ENCODE measurements at regions not wholly inside any gene's neighbourhood (a gene's known extent, or its start where the extent isn't known, plus 50 kb on each side); places are given as distances from the start of the nearest gene placed in this dataset.
"Not testable (repeated sequence)": the region's sequence is repeated elsewhere in the genome, so short reads cannot be mapped to it uniquely, and the experiment has no call there.

DNA sequence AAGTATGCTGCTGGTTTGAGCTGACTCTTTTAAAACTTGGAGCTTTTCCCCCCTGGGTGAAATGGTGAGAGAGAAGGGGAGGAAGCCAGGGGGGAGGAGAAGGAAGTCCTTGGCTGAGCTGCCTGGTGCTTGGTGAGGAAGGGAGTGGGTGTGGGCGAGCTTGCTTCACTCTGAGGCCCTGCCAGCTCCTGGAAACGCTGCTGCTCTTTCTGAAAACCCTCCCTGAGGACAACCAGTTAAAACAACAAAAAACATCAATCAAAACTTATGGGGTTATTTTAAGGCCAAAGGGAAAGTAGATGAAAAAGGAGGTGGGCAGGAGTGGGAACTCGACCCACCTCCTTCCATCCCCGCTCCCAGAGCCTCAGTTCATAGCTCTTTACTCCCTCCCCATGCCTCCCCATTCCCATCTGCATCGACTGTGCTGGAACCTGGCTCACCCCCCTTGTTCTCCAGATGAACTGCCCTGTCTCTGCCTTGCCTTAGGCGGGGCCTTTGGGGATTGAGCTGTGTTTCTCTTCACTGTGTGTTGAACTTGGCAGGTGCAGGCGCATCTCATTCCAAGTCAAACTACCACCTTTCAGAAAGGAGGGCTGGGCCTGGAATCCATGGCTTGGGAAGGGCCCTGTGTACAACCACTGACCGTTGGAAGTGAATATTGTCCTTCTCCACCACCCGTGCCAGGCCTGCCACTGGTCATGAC lies 166.1 kb downstream of the ZNF621 start:
- peak in 1 of 2 donors; percentile 12 for DNase-seq (ENCODE audit: low spot score in 2 of 2)
- FAIRE-seq = no peak

DNA sequence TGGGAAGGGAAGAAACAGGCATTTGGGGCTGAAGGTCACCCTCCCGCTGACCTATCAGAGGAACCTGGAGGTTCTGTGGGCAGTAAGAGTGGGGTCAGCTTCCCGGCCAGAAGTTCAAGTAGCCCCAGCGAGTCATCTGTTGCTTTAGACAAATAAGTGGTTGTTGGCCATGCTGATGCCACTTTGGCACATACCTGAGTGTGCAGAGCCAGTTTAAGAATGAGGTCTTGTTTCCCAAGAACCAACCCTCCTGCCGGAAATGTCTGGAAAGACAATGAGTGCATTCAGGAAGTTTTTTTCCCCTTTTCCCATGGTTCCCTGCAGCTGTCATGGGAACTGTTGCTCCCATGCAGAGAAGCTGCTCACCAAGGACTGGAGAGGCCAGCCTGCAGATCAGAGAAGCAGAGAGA lies 166.7 kb downstream of the ZNF621 start:
- DNase-seq (ENCODE audit: low spot score in 2 of 2) (no peak), FAIRE-seq (no peak)

- FAIRE-seq (no peak), DNase-seq (ENCODE audit: low spot score in 2 of 2) (no peak)
These were observed 171.1 kb downstream of the ZNF621 start for GRCh38 chr3:40695848-40696247.

GRCh38 chr3:40698611-40699010 lies 173.9 kb downstream of the ZNF621 start:
- DNase-seq (ENCODE audit: low spot score in 2 of 2); FAIRE-seq: not testable (repeated sequence)

DNA sequence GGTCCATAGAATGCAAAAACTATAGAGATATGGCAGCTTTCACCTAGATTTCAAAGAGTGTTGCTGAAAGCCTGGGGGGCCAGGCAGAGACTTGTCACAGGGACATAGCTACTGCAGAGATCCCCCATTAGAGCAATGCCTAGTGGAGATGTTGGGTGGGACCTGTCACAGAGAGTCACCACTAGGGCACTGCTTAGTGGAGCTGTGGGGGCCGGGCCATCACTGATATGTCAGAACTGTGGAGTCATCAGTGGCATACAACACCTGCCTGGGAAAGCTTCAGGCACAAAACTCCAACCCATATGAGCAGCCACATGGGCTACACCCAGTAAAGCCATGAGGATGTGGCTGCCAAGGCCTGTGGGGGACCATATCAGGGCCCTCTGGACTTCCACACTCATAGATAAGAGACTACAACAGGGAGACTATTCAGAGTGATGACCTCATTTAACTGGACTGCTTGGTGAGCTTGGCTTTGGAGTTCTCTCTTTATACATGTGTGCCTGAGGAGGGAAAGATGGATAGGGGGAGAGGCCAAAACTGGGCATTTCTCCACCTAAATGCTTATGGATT lies 176.3 kb downstream of the ZNF621 start:
- FAIRE-seq = no peak

DNA sequence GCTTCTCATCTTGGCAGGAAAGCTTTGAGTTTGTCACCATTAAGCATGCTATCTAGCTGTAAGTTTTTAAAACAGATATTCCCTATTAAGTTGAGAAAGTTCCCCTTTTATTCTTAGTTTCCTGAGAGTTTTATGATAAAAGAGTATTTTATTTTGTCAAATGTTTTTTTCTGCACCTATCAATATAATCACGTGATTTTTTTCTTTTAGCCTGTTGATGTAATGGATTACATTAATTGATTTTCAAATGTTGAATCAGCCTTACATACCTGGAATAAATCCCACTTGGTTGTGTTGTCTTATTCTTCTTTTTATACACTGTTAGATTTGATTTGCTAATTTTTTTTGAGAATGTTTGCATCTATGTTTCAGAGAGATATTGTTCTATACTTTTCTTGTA lies 179.5 kb downstream of the ZNF621 start:
- FAIRE-seq = no peak

More for the DNA sequence above, 176.3 kb downstream of the ZNF621 start:
- no peak for DNase-seq (ENCODE audit: low spot score in 2 of 2)

GRCh38 chr3:40705663-40706062 lies 180.9 kb downstream of the ZNF621 start:
- FAIRE-seq = no peak
- no peak for DNase-seq (ENCODE audit: low spot score in 2 of 2)

More for the DNA sequence above, 179.5 kb downstream of the ZNF621 start:
- no peak for DNase-seq (ENCODE audit: low spot score in 2 of 2)

DNA sequence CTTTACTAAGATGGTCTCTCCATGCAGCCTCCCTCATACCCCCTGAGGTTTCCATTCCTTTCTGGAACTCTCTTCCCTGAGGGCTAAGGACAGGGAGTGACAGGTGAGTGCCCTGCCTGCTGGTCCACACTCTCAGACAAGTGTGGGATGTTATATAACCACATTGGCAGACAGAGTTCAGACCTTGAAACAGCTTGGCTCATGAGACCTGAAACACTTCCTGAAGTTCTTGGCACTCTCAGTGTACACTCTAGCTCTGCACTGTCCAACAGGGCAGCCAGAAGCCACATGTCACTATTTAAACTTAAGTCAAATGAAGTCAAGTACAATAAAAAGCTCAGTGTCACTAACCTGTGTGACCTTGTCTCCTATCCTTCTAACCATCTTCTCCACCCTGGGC lies 188.5 kb downstream of the ZNF621 start:
- no peak for DNase-seq (ENCODE audit: low spot score in 2 of 2)
- no peak for FAIRE-seq

- DNase-seq (ENCODE audit: low spot score in 2 of 2) (no peak), FAIRE-seq (no peak)
These were observed 189.0 kb downstream of the ZNF621 start for GRCh38 chr3:40713795-40714194.

- FAIRE-seq = no peak
- DNase-seq (ENCODE audit: low spot score in 2 of 2) = no peak
These were observed 190.1 kb downstream of the ZNF621 start for GRCh38 chr3:40714771-40715345.

DNA sequence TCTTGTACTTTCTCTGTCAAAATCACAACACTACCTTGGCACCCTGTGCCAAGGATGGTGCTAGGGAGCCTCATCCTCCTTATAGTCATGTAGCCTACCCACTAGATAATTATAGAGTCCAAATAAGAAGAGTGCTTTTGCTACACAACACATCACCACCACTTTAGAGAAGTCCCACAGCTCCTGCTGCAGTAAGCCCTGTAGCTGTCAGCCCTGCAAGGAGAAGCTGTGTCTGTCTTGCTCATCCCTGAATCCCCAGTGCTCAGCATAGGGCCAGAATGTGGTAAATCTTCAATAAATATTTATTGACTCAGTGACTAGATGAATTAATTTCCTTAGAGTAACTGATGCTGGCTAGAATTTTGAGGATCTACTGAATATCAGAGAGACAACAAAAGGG lies 190.8 kb downstream of the ZNF621 start:
- DNase-seq (ENCODE audit: low spot score in 2 of 2) (no peak), FAIRE-seq (no peak)

DNA sequence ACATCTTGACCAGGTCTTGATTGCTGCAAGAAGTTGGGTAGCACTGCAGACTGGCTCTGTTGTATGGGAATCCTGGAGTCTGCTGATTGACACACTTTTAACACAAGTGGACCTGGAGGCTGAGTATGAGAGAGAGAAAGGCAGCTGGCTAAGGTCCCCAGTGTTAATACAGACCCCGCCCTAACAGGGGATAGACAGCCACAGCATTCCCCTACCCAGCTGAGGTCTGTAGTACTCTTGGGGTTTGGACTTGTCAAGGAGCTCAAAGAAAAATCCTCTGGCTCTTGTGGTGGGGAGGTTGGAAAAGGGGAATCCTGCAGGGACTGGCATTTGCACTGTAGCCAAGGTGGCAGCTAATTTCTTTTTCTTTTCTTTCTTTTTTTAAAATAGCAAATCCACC lies 192.7 kb downstream of the ZNF621 start:
- DNase-seq (ENCODE audit: low spot score in 2 of 2) (no peak), FAIRE-seq (no peak)

DNA sequence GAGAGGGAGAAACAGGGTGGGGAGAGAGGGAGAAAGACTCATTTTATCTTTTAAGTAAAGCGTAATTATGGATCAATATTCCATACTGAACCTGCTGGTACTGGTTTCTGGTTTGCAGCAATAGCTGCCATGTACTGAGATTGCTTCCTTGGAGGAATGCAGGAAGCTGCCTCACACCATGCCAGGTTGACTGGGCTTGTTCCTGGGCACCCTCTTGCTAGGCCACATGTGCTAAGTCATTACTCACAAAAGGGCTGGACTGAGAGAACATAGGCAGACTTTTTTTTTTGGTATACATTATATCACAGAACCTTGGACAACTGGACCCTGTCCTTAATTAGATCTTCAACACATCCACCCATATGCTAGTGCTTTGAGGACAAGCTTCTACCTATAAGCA lies 193.4 kb downstream of the ZNF621 start:
- DNase-seq (ENCODE audit: low spot score in 2 of 2) (no peak), FAIRE-seq (no peak)

DNA sequence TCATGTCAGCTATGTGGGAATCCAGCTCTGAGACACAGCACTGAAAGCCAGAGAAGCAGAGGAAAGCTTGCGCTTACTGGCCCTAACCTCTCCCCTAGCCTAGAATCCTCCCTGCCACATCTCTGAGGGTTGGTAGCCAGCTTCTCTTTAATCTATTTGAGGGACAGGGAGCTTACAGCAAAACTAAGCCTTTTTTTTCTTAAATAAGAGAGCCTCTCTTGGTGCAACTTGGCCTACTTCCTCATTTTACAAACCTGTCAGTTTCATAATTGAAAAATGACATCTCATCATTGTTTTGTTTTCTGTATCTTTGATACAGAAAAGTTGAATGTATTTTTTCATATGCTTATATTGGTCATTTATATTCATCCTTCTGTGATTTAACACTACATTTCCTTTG lies 193.9 kb downstream of the ZNF621 start:
- DNase-seq (ENCODE audit: low spot score in 2 of 2) (no peak), FAIRE-seq (peak; percentile 48)

- FAIRE-seq = no peak
- peak in 1 of 2 donors; percentile 6 for DNase-seq (ENCODE audit: low spot score in 2 of 2)
These were observed 195.0 kb downstream of the ZNF621 start for GRCh38 chr3:40719660-40720287.

GRCh38 chr3:40720341-40720740 lies 195.6 kb downstream of the ZNF621 start:
- FAIRE-seq (no peak), DNase-seq (ENCODE audit: low spot score in 2 of 2) (no peak)

GRCh38 chr3:40720863-40721262 lies 196.1 kb downstream of the ZNF621 start:
- DNase-seq (ENCODE audit: low spot score in 2 of 2) = no peak

GRCh38 chr3:40723083-40723660 lies 198.4 kb downstream of the ZNF621 start:
- DNase-seq (ENCODE audit: low spot score in 2 of 2) (no peak), FAIRE-seq (no peak)

More at GRCh38 chr3:40720863-40721262, 196.1 kb downstream of the ZNF621 start:
- no peak for FAIRE-seq

DNA sequence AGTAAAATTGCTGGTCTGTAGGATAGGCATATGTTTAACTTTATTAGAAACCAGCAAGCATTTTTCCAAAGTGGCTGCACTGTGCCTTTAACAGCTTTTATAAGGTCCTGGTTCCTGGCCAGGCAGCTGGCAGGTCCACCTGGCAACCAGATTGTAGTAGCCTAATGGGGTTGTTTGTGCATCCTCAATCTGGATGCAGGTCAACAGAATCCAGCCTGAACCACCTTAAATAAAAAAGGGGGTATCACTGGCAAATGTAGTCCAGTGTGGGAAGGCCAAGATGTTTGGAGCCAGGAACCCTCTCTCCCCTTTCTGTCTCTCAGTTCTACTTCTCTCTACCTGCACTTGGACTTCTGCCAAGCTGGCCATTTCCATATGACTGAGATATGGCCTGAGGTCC lies 200.3 kb downstream of the ZNF621 start:
- DNase-seq (ENCODE audit: low spot score in 2 of 2) (no peak), FAIRE-seq (no peak)

DNA sequence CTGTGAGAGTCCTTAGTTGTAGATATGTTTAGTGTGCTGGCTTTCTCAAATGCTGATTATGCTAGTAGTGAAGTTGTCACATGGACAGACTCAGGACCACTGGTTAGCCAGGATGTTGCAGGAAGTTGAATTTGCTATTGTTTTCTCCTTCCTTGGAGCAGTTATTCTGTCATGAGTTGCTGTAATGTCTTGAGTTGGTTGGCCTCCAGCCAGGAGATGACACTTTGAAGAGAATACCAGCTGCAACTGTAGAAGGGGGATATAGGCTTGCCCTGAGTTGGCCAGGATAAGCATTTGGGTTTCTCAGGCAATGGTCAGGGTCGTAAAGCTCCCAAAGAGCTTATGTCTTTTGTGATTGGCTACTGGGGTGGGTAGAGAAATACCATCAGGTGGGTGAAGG lies 206.7 kb downstream of the ZNF621 start:
- DNase-seq (ENCODE audit: low spot score in 2 of 2) (no peak), FAIRE-seq (no peak)

DNA sequence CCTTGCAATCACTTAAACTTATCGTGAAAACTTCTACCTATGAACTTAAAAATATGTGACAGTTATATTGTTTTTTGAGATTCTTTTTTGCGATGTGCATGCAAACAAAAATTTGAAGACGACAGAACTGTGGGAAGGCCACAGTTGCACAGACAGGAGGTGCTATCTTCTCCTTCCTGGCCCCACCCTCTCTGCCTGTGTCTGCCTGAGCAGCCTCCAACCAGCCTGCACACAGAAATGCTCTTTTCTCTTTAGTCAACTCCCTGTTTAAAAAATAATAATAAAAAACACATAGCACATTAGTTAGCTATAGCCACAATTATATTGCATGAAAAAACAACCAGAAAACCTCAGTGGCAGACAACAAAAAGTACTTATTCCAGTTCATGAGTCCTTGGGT lies 212.2 kb downstream of the ZNF621 start:
- no peak for DNase-seq (ENCODE audit: low spot score in 2 of 2)
- FAIRE-seq = no peak

All from frontal cortex (tissue), 3 donors.